ENCODE measurements at regions not wholly inside any gene's neighbourhood (a gene's known extent, or its start where the extent isn't known, plus 50 kb on each side); places are given as distances from the start of the nearest gene placed in this dataset.

DNA sequence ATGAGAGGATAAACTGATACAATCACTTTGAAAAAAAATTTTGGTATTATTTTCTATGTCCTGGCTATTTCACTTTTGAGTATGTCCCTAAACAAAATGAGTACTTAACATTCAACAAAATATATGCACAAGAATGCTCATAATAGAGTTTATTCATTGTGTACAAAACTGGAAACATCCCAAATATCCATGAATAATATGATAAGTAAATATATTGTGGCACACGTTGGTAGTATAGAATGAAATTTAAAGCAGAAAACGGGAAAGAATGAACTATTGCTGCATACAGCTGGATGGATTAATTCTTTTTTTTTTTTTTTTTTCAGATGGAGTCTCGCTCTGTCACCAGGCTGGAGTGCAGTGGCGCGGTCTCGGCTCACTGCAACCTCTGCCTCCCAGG, 725.2 kb downstream of the LTN1 start:
- no peaks in the 10 kb centered on the region for H3K36me3 ChIP-seq
- TF ChIP-seq POLR2AphosphoS5 (IDR thresholded peaks at IDR 0.05), result no peak
- TF ChIP-seq EP300 (IDR thresholded peaks at IDR 0.05), result no peak
- no peak for TF ChIP-seq CTCF (IDR thresholded peaks at IDR 0.05)
- no peak for TF ChIP-seq POLR2A (IDR thresholded peaks at IDR 0.05)
- intact Hi-C loops (cut with DNase I; ENCODE audit: low total_unique reads), result no loop called here
- no peaks in the 10 kb centered on the region for H3K9me3 ChIP-seq
- no peak for DNase-seq
- 88 to 94% (median 90%) methylated on average over 6 of the region's 6 CpGs for WGBS, 5 donors
- H3K4me3 ChIP-seq, result no peak overlapping the region
- H3K4me1 ChIP-seq, result no peaks in the 10 kb centered on the region
- H3K27ac ChIP-seq, result no peak overlapping the region
- no peaks in the 10 kb centered on the region for H3K27me3 ChIP-seq

DNA sequence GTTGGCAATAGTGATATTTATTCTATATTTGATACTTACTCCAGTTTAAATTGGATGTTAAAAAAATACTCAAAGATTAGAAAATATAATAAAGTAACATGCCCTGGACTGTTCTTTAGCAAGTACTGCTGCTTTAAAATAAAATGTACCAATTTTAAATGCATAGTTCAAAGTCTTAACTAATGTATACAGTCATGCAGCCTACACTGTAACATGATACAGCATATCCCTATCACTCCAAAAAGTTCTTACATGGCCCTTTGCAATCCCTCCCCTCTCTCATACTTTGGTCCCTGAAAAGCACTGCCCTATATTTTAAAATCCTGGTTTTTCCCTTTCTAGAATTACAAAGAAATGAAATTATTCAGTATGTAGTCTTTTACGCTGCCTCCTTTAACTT, 726.6 kb downstream of the LTN1 start:
- intact Hi-C loops (cut with DNase I; ENCODE audit: low total_unique reads), result no loop called here
- H3K4me1 ChIP-seq, result no peaks in the 10 kb centered on the region
- no peaks in the 10 kb centered on the region for H3K9me3 ChIP-seq
- no peak for DNase-seq
- TF ChIP-seq POLR2A (IDR thresholded peaks at IDR 0.05), result no peak
- TF ChIP-seq POLR2AphosphoS5 (IDR thresholded peaks at IDR 0.05), result no peak
- TF ChIP-seq EP300 (IDR thresholded peaks at IDR 0.05), result no peak
- H3K27me3 ChIP-seq, result no peaks in the 10 kb centered on the region
- H3K27ac ChIP-seq, result no peak overlapping the region
- 96 to 100% (median 100%) methylated on average over 1 of the region's 1 CpG for WGBS, 5 donors
- no peak overlapping the region for H3K4me3 ChIP-seq
- H3K36me3 ChIP-seq, result no peaks in the 10 kb centered on the region

DNA sequence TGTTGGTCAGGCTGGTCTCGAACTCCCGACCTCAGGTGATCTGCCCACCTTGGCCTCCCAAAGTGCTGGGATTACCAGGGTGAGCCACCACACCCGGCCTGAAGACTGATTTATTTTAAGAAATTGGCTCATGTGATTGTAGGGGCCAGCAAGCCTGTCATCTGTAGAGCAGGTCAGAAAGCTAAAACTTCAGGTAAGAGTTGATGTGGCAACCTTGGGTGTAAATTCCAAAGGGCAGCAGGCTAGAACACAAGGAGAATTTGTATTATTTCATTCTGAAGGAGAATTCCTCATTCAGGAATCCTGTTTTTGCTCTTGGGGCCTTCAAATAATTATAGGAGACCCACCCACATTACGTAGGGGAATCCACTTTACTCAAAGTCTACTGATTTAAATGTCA, 728.7 kb downstream of the LTN1 start:
- Histone ChIP-seq H3K4me1 (no peaks in the 10 kb centered on the region), H3K27me3 (no peaks in the 10 kb centered on the region), H3K9me3 (no peaks in the 10 kb centered on the region), H3K36me3 (no peaks in the 10 kb centered on the region), H3K4me3 (no peak overlapping the region), H3K27ac (no peak overlapping the region)
- TF ChIP-seq CTCF (IDR thresholded peaks at IDR 0.05) (no peak), POLR2A (IDR thresholded peaks at IDR 0.05) (no peak), EP300 (IDR thresholded peaks at IDR 0.05) (no peak), POLR2AphosphoS5 (IDR thresholded peaks at IDR 0.05) (no peak)
- no peak for DNase-seq
- WGBS, 5 donors, result 82 to 97% (median 93%) methylated on average over 4 of the region's 4 CpGs
- intact Hi-C loops (cut with DNase I; ENCODE audit: low total_unique reads), result no loop called here

DNA sequence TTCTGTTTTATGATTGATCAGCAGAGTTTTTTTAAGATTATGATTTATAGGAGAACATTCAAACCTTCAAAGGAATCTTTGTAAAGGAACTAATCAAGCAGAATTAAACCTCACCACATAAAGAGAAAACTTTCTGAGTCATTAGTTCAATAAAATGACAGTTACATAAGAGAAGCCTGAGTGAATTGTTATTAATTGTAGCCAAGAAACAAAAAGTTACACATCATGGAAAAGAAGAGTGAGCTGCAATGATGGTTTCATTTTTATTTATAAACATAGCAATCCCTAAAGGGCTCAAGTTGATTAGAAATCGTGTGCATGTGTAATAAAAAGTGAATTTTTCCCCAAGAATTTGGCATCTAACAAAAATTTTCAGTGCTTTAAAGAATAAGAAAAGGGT, 731.4 kb downstream of the LTN1 start:
- Histone ChIP-seq H3K9me3 (no peaks in the 10 kb centered on the region), H3K27me3 (no peaks in the 10 kb centered on the region), H3K4me3 (no peak overlapping the region), H3K36me3 (no peaks in the 10 kb centered on the region), H3K4me1 (peaks cover 0 to 19% (median 7%) of the 10 kb centered on the region in 4 donors), H3K27ac (no peak overlapping the region)
- WGBS, 5 donors, result 23 to 65% (median 47%) methylated on average over 1 of the region's 1 CpG
- intact Hi-C loops (cut with DNase I; ENCODE audit: low total_unique reads), result no loop called here
- DNase-seq, result no peak
- TF ChIP-seq POLR2AphosphoS5 (IDR thresholded peaks at IDR 0.05) (no peak), CTCF (IDR thresholded peaks at IDR 0.05) (no peak), EP300 (IDR thresholded peaks at IDR 0.05) (no peak), POLR2A (IDR thresholded peaks at IDR 0.05) (no peak)

DNA sequence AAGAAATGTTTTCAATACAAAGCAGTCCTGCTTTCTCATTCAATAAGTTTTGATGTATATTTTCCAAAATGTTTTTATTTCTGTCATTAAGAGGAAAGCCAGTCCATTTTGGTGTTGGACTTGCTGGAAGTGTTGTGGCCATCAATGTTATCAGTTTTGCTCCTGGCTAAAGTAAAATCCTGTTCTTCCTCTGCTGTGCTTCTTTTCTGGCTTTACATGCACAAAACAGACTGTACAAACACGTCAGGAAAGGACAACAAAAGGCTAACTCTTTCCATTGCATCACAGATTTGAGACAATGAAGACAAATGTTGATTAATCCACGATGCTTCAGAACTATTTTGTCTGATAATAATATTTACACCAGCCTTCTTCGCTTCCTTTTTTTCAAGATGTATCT, 735.4 kb downstream of the LTN1 start:
- H3K36me3 ChIP-seq, result no peaks in the 10 kb centered on the region
- peaks cover 0 to 24% (median 10%) of the 10 kb centered on the region in 4 donors for H3K4me1 ChIP-seq
- peak in 1 of 2 donors; percentile 40 for DNase-seq
- TF ChIP-seq POLR2A (IDR thresholded peaks at IDR 0.05) (no peak), POLR2AphosphoS5 (IDR thresholded peaks at IDR 0.05) (no peak), EP300 (IDR thresholded peaks at IDR 0.05) (no peak), CTCF (IDR thresholded peaks at IDR 0.05) (no peak)
- H3K27me3 ChIP-seq, result no peaks in the 10 kb centered on the region
- intact Hi-C loops (cut with DNase I; ENCODE audit: low total_unique reads), result no loop called here
- WGBS, 5 donors, result 25 to 40% (median 35%) methylated on average over 3 of the region's 3 CpGs
- H3K9me3 ChIP-seq, result no peaks in the 10 kb centered on the region
- H3K4me3 ChIP-seq, result no peak overlapping the region
- peak overlapping the region in 2 of 5 donors; percentile 21 to 52 for H3K27ac ChIP-seq
